D721Med (cell line): ENCODE measurements at regions not wholly inside any gene's neighbourhood (a gene's known extent, or its start where the extent isn't known, plus 50 kb on each side); places are given as distances from the start of the nearest gene placed in this dataset.

Source experiments
- DNase-seq: peaks from one replicate; pipeline ENCODE4 v3.0.0; 2011; ENCODE audit warnings: low spot score; ENCODE audit not compliant: insufficient read length
- FAIRE-seq: peaks from 2 replicates; lab custom pipeline; 2011; peaks lifted over from hg19 to GRCh38; lab: Jason Lieb, UNC
- CTCF ChIP-seq: IDR thresholded peaks from 2 replicates; pipeline ENCODE4 v1.5.1; 2012; ENCODE audit warnings: mild to moderate bottlenecking, control low read depth; ENCODE audit not compliant: insufficient read depth; ENCODE audit errors: missing control alignments

- FAIRE-seq (no peak), DNase-seq (no peak)
- TF ChIP-seq CTCF, result no peak
These were observed 103.2 kb upstream of the SLC25A33 start for GRCh38 chr1:9435854-9436640.

- no peak for FAIRE-seq
- no peak for DNase-seq
- TF ChIP-seq CTCF, result no peak
These were observed 101.3 kb upstream of the SLC25A33 start for GRCh38 chr1:9437961-9438430.

GRCh38 chr1:9438431-9439073 is 100.7 kb upstream of the SLC25A33 start:
- FAIRE-seq, result no peak
- TF ChIP-seq CTCF, result no peak
- DNase-seq, result no peak

GRCh38 chr1:9439074-9439761 is 100.0 kb upstream of the SLC25A33 start:
- no peak for FAIRE-seq
- no peak for DNase-seq
- no peak for TF ChIP-seq CTCF

- no peak for FAIRE-seq
- no peak for TF ChIP-seq CTCF
These were observed 99.0 kb upstream of the SLC25A33 start for GRCh38 chr1:9440261-9440660.

GRCh38 chr1:9440763-9441194 is 98.5 kb upstream of the SLC25A33 start:
- no peak for FAIRE-seq
- TF ChIP-seq CTCF, result no peak
- DNase-seq, result no peak

More at GRCh38 chr1:9440261-9440660, 99.0 kb upstream of the SLC25A33 start:
- no peak for DNase-seq
